Neural cell (in vitro differentiated cells): ENCODE measurements at regions not wholly inside any gene's neighbourhood (a gene's known extent, or its start where the extent isn't known, plus 50 kb on each side); places are given as distances from the start of the nearest gene placed in this dataset.

Experiments
- H2AFZ ChIP-seq: fragments of 200-600, 300-800 bp; sonication (generic), shearing (Covaris generic); 2 replicates; pipeline ENCODE4 v1.6.0; 2014; ENCODE audit warnings: low read depth, mild to moderate bottlenecking, antibody characterized with exemption, low read length, moderate library complexity
- H3F3A ChIP-seq: fragments of 200-600 bp; shearing (Covaris generic); 2 replicates; pipeline ENCODE4 v1.6.1; 2016; ENCODE audit warnings: mild to moderate bottlenecking, moderate library complexity, mixed read lengths, antibody characterized with exemption, low read length; ENCODE audit not compliant: insufficient read depth, poor library complexity, severe bottlenecking
- H3K27ac ChIP-seq: fragments of 200-600, 300-800 bp; sonication (generic), shearing (Covaris generic); 2 replicates; pipeline ENCODE4 v1.5.1; 2014; ENCODE audit warnings: mild to moderate bottlenecking, low read length, moderate library complexity
- H3K27me3 ChIP-seq: fragments of 300-800, 200-600 bp; sonication (generic), shearing (Covaris generic); 2 replicates; pipeline ENCODE4 v1.6.0; 2014; ENCODE audit warnings: mild to moderate bottlenecking, low read depth, low read length, moderate library complexity; ENCODE audit not compliant: insufficient read depth
- H3K36me3 ChIP-seq: fragments of 300-800, 200-600 bp; sonication (generic), shearing (Covaris generic); 2 replicates; pipeline ENCODE4 v1.5.1; 2014; ENCODE audit warnings: mild to moderate bottlenecking, antibody characterized with exemption, low read length, moderate library complexity; ENCODE audit not compliant: insufficient read depth
- H3K4me2 ChIP-seq: fragments of 300-800, 200-600 bp; sonication (generic), shearing (Covaris generic); 2 replicates; pipeline ENCODE4 v1.6.0; 2014; ENCODE audit warnings: mild to moderate bottlenecking, low read length
- H3K4me3 ChIP-seq: fragments of 300-800, 200-600 bp; sonication (generic), shearing (Covaris generic); 2 replicates; pipeline ENCODE4 v1.5.1; 2014; ENCODE audit warnings: mild to moderate bottlenecking, low read length, moderate library complexity
- H3K79me2 ChIP-seq: fragments of 200-600 bp; shearing (Covaris generic); replicated peaks from 2 replicates; pipeline ENCODE4 v1.6.0; 2014; ENCODE audit warnings: mild to moderate bottlenecking, low read length, moderate library complexity; ENCODE audit not compliant: insufficient read depth
- H3K9ac ChIP-seq: fragments of 300-800, 200-600 bp; sonication (generic), shearing (Covaris generic); 2 replicates; pipeline ENCODE4 v1.6.1; 2016; ENCODE audit warnings: mild to moderate bottlenecking, low read length, mixed read lengths
- H3K9me2 ChIP-seq: fragments of 200-600 bp; shearing (Covaris generic); 2 replicates; pipeline ENCODE4 v1.6.1; 2016; ENCODE audit warnings: mild to moderate bottlenecking, low read length, mixed read lengths; ENCODE audit not compliant: insufficient read depth
- H3K9me3 ChIP-seq: fragments of 200-600, 300-800 bp; sonication (generic), shearing (Covaris generic); 2 replicates; pipeline ENCODE4 v1.6.1; 2016; ENCODE audit warnings: mild to moderate bottlenecking, mixed run types, low read length, moderate library complexity, mixed read lengths
- H4K20me1 ChIP-seq: fragments of 200-600 bp; shearing (Covaris generic); 2 replicates; pipeline ENCODE4 v1.6.1; 2016; ENCODE audit warnings: mild to moderate bottlenecking, mixed run types; ENCODE audit not compliant: insufficient read depth
- EP300 ChIP-seq: fragments of 450-650 bp; conservative IDR thresholded peaks from 2 replicates; pipeline ENCODE4 v1.6.1; 2014; ENCODE audit warnings: antibody characterized with exemption, mild to moderate bottlenecking, moderate library complexity; ENCODE audit not compliant: poor library complexity, severe bottlenecking
- EZH2 ChIP-seq: fragments of 200-600, 300-800 bp; shearing (Covaris generic), sonication (generic); IDR thresholded peaks from 2 replicates; pipeline ENCODE4 v1.6.1; 2014; ENCODE audit warnings: antibody characterized with exemption, low read length, borderline replicate concordance, mild to moderate bottlenecking; ENCODE audit not compliant: insufficient read depth, poor library complexity, severe bottlenecking
- MXI1 ChIP-seq: fragments of 450-650 bp; conservative IDR thresholded peaks from 2 replicates; pipeline ENCODE4 v1.6.1; 2014; ENCODE audit warnings: antibody characterized with exemption, mild to moderate bottlenecking; ENCODE audit not compliant: poor library complexity, severe bottlenecking
- POLR2AphosphoS5 ChIP-seq: IDR thresholded peaks from 2 replicates; pipeline ENCODE4 v1.6.1; 2012
- RAD21 ChIP-seq: fragments of 450-650 bp; conservative IDR thresholded peaks from 2 replicates; pipeline ENCODE4 v1.6.1; 2014; ENCODE audit warnings: antibody characterized with exemption, mild to moderate bottlenecking, moderate library complexity
- SMC3 ChIP-seq: fragments of 450-650 bp; conservative IDR thresholded peaks from 2 replicates; pipeline ENCODE4 v1.6.1; 2014; ENCODE audit warnings: antibody characterized with exemption, mild to moderate bottlenecking, moderate library complexity; ENCODE audit not compliant: poor library complexity
- TAF1 ChIP-seq: IDR thresholded peaks from 2 replicates; pipeline ENCODE4 v1.6.1; 2012; ENCODE audit warnings: low read depth
- TF ChIP-seq, protein P1 (sequence below): fragments of 450-650 bp; IDR thresholded peaks from 2 replicates; pipeline ENCODE4 v1.5.1; 2014; ENCODE audit warnings: antibody characterized with exemption, mild to moderate bottlenecking, moderate library complexity; ENCODE audit not compliant: poor library complexity, severe bottlenecking
- TF ChIP-seq, protein P2 (sequence below): IDR thresholded peaks from 2 replicates; pipeline ENCODE4 v1.6.1; 2012; ENCODE audit warnings: borderline replicate concordance

- no peaks in the 10 kb centered on the region for H3K36me3 ChIP-seq
- TF ChIP-seq, protein P1, sequence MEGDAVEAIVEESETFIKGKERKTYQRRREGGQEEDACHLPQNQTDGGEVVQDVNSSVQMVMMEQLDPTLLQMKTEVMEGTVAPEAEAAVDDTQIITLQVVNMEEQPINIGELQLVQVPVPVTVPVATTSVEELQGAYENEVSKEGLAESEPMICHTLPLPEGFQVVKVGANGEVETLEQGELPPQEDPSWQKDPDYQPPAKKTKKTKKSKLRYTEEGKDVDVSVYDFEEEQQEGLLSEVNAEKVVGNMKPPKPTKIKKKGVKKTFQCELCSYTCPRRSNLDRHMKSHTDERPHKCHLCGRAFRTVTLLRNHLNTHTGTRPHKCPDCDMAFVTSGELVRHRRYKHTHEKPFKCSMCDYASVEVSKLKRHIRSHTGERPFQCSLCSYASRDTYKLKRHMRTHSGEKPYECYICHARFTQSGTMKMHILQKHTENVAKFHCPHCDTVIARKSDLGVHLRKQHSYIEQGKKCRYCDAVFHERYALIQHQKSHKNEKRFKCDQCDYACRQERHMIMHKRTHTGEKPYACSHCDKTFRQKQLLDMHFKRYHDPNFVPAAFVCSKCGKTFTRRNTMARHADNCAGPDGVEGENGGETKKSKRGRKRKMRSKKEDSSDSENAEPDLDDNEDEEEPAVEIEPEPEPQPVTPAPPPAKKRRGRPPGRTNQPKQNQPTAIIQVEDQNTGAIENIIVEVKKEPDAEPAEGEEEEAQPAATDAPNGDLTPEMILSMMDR: no peak
- TF ChIP-seq EZH2 (no peak), SMC3 (no peak), POLR2AphosphoS5 (no peak), MXI1 (no peak), TAF1 (no peak), RAD21 (no peak), EP300 (no peak)
- TF ChIP-seq, protein P2, sequence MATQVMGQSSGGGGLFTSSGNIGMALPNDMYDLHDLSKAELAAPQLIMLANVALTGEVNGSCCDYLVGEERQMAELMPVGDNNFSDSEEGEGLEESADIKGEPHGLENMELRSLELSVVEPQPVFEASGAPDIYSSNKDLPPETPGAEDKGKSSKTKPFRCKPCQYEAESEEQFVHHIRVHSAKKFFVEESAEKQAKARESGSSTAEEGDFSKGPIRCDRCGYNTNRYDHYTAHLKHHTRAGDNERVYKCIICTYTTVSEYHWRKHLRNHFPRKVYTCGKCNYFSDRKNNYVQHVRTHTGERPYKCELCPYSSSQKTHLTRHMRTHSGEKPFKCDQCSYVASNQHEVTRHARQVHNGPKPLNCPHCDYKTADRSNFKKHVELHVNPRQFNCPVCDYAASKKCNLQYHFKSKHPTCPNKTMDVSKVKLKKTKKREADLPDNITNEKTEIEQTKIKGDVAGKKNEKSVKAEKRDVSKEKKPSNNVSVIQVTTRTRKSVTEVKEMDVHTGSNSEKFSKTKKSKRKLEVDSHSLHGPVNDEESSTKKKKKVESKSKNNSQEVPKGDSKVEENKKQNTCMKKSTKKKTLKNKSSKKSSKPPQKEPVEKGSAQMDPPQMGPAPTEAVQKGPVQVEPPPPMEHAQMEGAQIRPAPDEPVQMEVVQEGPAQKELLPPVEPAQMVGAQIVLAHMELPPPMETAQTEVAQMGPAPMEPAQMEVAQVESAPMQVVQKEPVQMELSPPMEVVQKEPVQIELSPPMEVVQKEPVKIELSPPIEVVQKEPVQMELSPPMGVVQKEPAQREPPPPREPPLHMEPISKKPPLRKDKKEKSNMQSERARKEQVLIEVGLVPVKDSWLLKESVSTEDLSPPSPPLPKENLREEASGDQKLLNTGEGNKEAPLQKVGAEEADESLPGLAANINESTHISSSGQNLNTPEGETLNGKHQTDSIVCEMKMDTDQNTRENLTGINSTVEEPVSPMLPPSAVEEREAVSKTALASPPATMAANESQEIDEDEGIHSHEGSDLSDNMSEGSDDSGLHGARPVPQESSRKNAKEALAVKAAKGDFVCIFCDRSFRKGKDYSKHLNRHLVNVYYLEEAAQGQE: no peak
- H3K4me2 ChIP-seq: no peak overlapping the region
- H3K9me2 ChIP-seq: no peaks in the 10 kb centered on the region
- no peaks in the 10 kb centered on the region for H3K79me2 ChIP-seq
- H3K27ac ChIP-seq: no peak overlapping the region
- H2AFZ ChIP-seq: no peak overlapping the region
- H4K20me1 ChIP-seq: no peaks in the 10 kb centered on the region
- no peak overlapping the region for H3K4me3 ChIP-seq
- H3K9ac ChIP-seq: no peak overlapping the region
- no peaks in the 10 kb centered on the region for H3F3A ChIP-seq
- H3K9me3 ChIP-seq: no peaks in the 10 kb centered on the region
- no peaks in the 10 kb centered on the region for H3K27me3 ChIP-seq
Observed at GRCh38 chr15:53165988-53166683, 376.0 kb upstream of the ONECUT1 start.

- Histone ChIP-seq H3K9me2 (no peaks in the 10 kb centered on the region), H4K20me1 (no peaks in the 10 kb centered on the region), H3K9ac (no peak overlapping the region), H3K9me3 (no peaks in the 10 kb centered on the region), H3K36me3 (no peaks in the 10 kb centered on the region), H3K27ac (no peak overlapping the region), H3K79me2 (no peaks in the 10 kb centered on the region), H3F3A (no peaks in the 10 kb centered on the region), H3K27me3 (no peaks in the 10 kb centered on the region), H3K4me2 (no peak overlapping the region), H2AFZ (no peak overlapping the region), H3K4me3 (no peak overlapping the region)
- no peak for TF ChIP-seq POLR2AphosphoS5
- no peak for TF ChIP-seq SMC3
- no peak for TF ChIP-seq EZH2
- no peak for TF ChIP-seq RAD21
- no peak for TF ChIP-seq MXI1
- TF ChIP-seq TAF1: no peak
Observed at GRCh38 chr15:53160092-53160704, 370.1 kb upstream of the ONECUT1 start.
